ENCODE measurements at regions not wholly inside any gene's neighbourhood (a gene's known extent, or its start where the extent isn't known, plus 50 kb on each side); places are given as distances from the start of the nearest gene placed in this dataset.

DNA sequence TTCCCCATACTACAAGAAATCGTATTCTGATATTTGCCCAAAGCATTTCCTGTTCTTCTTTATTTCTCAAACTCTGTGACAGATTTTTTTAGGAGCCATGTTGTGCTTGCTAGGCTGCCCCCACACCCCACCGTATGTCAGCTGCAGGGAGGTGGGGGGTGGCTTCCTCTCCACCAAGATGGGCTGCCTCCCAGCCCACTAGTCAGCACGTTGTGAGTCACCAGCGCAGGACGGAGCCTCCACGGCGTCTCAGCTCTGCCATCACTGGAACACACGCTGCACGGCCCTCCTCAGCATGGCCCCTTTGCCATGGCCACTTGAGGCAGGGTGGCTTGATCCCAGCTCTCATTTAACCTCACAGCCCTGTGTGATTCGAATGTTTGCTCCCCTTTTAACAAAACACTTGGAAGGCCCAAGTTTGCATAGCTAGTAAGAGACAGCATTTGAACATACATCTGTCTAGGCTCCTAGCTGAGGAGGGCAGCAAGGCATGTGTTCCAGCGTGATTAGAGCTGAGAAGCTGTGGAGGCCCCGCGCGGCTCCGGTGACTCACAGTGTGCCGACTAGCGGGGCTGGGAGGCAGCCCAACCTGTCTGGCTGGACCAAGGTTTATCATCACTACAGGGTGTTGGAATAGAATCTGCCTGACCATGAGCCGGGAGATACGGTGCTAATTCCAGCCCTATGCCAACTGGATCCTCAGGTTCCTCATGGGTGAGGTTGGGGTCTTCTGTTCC lies 180.7 kb upstream of the NCAM1 start:
- no peaks in the 10 kb centered on the region for H3K9me3 ChIP-seq (ENCODE audit: low read depth, low read length)
- no peak overlapping the region for H3K27ac ChIP-seq (ENCODE audit: low read depth, low read length)
- no peaks in the 10 kb centered on the region for H3K4me1 ChIP-seq (ENCODE audit: insufficient read depth, low read length)
- DNase-seq (ENCODE audit: insufficient read length, low spot score, missing footprints), result no peak
- H3K27me3 ChIP-seq (ENCODE audit: insufficient read depth, low read length), result no peaks in the 10 kb centered on the region
- no peak overlapping the region for H2AFZ ChIP-seq (ENCODE audit: low read length)
- no peaks in the 10 kb centered on the region for H4K20me1 ChIP-seq (ENCODE audit: insufficient read depth, low read length)
- no peak overlapping the region for H3K4me2 ChIP-seq (ENCODE audit: insufficient read depth, low read length)
- H3K79me2 ChIP-seq (ENCODE audit: insufficient read depth, low read length), result no peaks in the 10 kb centered on the region
- TF ChIP-seq, protein P1, sequence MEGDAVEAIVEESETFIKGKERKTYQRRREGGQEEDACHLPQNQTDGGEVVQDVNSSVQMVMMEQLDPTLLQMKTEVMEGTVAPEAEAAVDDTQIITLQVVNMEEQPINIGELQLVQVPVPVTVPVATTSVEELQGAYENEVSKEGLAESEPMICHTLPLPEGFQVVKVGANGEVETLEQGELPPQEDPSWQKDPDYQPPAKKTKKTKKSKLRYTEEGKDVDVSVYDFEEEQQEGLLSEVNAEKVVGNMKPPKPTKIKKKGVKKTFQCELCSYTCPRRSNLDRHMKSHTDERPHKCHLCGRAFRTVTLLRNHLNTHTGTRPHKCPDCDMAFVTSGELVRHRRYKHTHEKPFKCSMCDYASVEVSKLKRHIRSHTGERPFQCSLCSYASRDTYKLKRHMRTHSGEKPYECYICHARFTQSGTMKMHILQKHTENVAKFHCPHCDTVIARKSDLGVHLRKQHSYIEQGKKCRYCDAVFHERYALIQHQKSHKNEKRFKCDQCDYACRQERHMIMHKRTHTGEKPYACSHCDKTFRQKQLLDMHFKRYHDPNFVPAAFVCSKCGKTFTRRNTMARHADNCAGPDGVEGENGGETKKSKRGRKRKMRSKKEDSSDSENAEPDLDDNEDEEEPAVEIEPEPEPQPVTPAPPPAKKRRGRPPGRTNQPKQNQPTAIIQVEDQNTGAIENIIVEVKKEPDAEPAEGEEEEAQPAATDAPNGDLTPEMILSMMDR (IDR thresholded peaks at IDR 0.05; ENCODE audit: extremely low read depth, low read depth, low read length), result no peak
- H3K4me3 ChIP-seq (ENCODE audit: insufficient read depth, low read length), result no peak overlapping the region
- no peaks in the 10 kb centered on the region for H3K36me3 ChIP-seq (ENCODE audit: insufficient read depth, low read length)

DNA sequence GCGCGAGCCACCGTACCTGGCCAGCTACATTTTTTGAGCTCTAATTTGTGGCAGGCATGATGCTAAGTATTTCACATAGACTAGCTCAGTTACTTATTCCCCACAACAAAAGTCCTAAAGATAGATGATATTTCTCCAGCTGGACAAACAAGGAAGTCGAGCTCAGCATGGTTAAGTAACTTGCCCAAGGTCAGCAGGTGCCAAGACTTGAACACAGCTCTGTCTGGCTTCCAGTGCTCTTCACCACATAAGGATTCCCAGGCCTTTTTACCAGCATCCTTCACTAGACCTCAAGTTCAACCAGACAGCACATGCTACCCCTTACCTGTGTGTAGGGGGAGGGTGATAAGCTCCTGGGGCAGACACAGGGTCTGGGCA lies 177.3 kb upstream of the NCAM1 start:
- H3K9me3 ChIP-seq (ENCODE audit: low read depth, low read length), result no peaks in the 10 kb centered on the region
- H3K27me3 ChIP-seq (ENCODE audit: insufficient read depth, low read length), result no peaks in the 10 kb centered on the region
- H3K27ac ChIP-seq (ENCODE audit: low read depth, low read length), result no peak overlapping the region
- no peak for DNase-seq (ENCODE audit: insufficient read length, low spot score, missing footprints)
- H3K4me2 ChIP-seq (ENCODE audit: insufficient read depth, low read length), result no peak overlapping the region
- no peaks in the 10 kb centered on the region for H4K20me1 ChIP-seq (ENCODE audit: insufficient read depth, low read length)
- no peaks in the 10 kb centered on the region for H3K4me1 ChIP-seq (ENCODE audit: insufficient read depth, low read length)
- TF ChIP-seq, protein P1 (IDR thresholded peaks at IDR 0.05; ENCODE audit: extremely low read depth, low read depth, low read length), result no peak
- H2AFZ ChIP-seq (ENCODE audit: low read length), result no peak overlapping the region
- H3K36me3 ChIP-seq (ENCODE audit: insufficient read depth, low read length), result no peaks in the 10 kb centered on the region
- H3K79me2 ChIP-seq (ENCODE audit: insufficient read depth, low read length), result no peaks in the 10 kb centered on the region
- H3K4me3 ChIP-seq (ENCODE audit: insufficient read depth, low read length), result no peak overlapping the region

DNA sequence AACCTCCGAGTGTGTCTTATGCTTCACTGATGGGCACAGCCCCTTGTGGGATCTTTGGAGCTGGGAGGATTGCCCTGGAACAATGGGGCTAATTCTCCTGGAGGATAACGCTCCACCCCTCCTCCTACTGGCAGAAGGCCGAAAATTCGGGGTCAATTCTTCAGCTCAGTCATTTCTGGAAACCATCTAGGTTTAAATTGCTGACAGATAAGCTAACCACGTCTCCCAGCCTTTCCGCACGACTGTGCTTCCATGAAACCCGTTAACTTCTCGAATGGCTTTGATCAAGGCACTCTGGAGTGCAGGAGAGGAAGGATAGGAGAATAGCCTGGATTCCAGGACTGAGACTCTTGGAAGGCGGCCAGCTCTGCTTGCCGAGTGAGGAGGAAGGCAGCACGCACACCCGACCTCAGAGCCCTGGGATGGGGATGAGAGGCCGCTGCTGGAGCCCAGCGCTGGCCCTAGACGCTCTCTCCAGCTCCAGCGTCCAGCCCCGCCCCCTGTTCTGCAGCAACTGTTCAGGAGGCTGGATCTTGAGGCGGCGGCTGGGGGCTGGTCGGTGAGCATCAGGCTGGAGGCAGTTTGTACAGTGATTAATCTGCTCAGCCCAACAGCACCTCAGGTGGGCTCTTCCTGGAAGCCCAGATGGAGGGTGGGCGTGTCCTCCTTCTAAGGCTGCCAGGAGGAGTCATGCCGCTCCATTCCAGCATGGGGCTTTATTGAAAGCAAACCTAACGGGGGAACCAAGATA lies 176.7 kb upstream of the NCAM1 start:
- Histone ChIP-seq H3K36me3 (ENCODE audit: insufficient read depth, low read length) (no peaks in the 10 kb centered on the region), H3K4me3 (ENCODE audit: insufficient read depth, low read length) (no peak overlapping the region), H2AFZ (ENCODE audit: low read length) (no peak overlapping the region), H3K9me3 (ENCODE audit: low read depth, low read length) (no peaks in the 10 kb centered on the region), H3K27ac (ENCODE audit: low read depth, low read length) (no peak overlapping the region), H3K79me2 (ENCODE audit: insufficient read depth, low read length) (no peaks in the 10 kb centered on the region), H3K4me2 (ENCODE audit: insufficient read depth, low read length) (no peak overlapping the region), H3K27me3 (ENCODE audit: insufficient read depth, low read length) (no peaks in the 10 kb centered on the region), H4K20me1 (ENCODE audit: insufficient read depth, low read length) (no peaks in the 10 kb centered on the region), H3K4me1 (ENCODE audit: insufficient read depth, low read length) (no peaks in the 10 kb centered on the region)
- no peak for DNase-seq (ENCODE audit: insufficient read length, low spot score, missing footprints)
- TF ChIP-seq, protein P1 (IDR thresholded peaks at IDR 0.05; ENCODE audit: extremely low read depth, low read depth, low read length), result no peak

DNA sequence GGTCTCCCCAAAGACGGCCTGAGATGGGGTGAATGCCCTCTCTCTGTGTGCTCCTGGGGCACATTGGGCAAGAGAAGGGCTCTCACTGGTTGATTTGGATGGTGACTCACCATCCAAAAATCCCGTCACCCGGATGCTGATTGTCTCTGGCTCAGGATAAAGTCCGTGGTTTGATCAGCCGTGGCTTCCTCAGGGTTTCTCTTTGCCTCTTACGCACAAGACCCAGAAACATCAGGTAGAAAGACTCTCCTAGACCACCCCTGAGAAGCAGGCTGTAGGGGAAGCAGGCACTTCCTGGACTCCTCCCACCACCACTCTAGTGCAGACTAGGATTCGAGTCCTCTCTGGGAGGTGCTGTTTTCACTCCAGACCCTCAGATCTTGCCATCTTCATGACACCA lies 176.1 kb upstream of the NCAM1 start:
- Histone ChIP-seq H3K4me1 (ENCODE audit: insufficient read depth, low read length) (no peaks in the 10 kb centered on the region), H4K20me1 (ENCODE audit: insufficient read depth, low read length) (no peaks in the 10 kb centered on the region), H3K4me2 (ENCODE audit: insufficient read depth, low read length) (no peak overlapping the region), H3K27me3 (ENCODE audit: insufficient read depth, low read length) (no peaks in the 10 kb centered on the region), H2AFZ (ENCODE audit: low read length) (peak overlapping the region; percentile 17), H3K9me3 (ENCODE audit: low read depth, low read length) (no peaks in the 10 kb centered on the region), H3K79me2 (ENCODE audit: insufficient read depth, low read length) (no peaks in the 10 kb centered on the region), H3K4me3 (ENCODE audit: insufficient read depth, low read length) (peak overlapping the region; percentile 8), H3K36me3 (ENCODE audit: insufficient read depth, low read length) (no peaks in the 10 kb centered on the region), H3K27ac (ENCODE audit: low read depth, low read length) (no peak overlapping the region)
- TF ChIP-seq, protein P1 (IDR thresholded peaks at IDR 0.05; ENCODE audit: extremely low read depth, low read depth, low read length), result no peak
- DNase-seq (ENCODE audit: insufficient read length, low spot score, missing footprints), result no peak

Measured in osteoblast (primary cell).